Rectal smooth muscle tissue (tissue), 1 donor: ENCODE measurements at regions not wholly inside any gene's neighbourhood (a gene's known extent, or its start where the extent isn't known, plus 50 kb on each side); places are given as distances from the start of the nearest gene placed in this dataset.

Experiments used
- H3K27ac ChIP-seq: one replicate; pipeline ENCODE4 v1.7.0; 2013; ENCODE audit warnings: low read depth, low read length, inconsistent platforms
- H3K27me3 ChIP-seq: one replicate; pipeline ENCODE4 v1.7.0; 2013; ENCODE audit warnings: low read length; ENCODE audit not compliant: control insufficient read depth, insufficient read depth
- H3K36me3 ChIP-seq: one replicate; pipeline ENCODE4 v1.7.0; 2013; ENCODE audit warnings: low read length; ENCODE audit not compliant: control insufficient read depth, insufficient read depth
- H3K4me1 ChIP-seq: one replicate; pipeline ENCODE4 v1.7.0; 2013; ENCODE audit warnings: low read length; ENCODE audit not compliant: control insufficient read depth, insufficient read depth
- H3K4me3 ChIP-seq: one replicate; pipeline ENCODE4 v1.7.0; 2013; ENCODE audit warnings: low read length
- H3K9ac ChIP-seq: one replicate; pipeline ENCODE4 v1.7.0; 2013; ENCODE audit warnings: low read length

DNA sequence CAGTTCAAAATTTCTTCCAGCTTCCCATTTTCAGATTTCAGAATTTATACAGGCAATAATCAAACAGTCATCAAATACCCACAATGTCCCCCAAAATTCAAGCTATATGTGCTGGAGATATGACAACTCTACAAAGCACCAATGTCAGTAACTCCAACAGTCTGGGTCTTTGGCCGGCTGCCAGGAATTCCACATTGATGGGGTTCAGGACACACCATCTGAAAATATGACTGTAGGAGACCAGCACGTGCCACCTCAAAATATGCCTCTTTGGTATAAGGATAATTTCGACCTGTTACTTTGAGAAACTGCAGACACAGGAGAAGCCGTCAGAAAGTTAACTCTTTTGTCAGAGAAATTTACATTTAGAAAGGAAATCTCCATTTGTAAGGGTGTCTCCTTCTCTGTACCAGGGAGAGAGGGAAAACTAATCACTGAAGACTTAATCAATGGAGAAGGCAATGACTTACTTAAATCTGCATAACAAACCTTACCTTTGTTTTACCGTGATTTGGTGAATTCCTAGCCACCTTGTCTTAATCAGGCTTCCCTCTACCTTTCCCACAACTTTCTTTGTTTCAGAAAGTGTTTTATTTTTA, 594.3 kb upstream of the CDH5 start:
- Histone ChIP-seq H3K4me3 (no peak overlapping the region), H3K36me3 (no peaks in the 10 kb centered on the region), H3K9ac (no peak overlapping the region), H3K4me1 (no peaks in the 10 kb centered on the region), H3K27me3 (no peaks in the 10 kb centered on the region), H3K27ac (no peak overlapping the region)

DNA sequence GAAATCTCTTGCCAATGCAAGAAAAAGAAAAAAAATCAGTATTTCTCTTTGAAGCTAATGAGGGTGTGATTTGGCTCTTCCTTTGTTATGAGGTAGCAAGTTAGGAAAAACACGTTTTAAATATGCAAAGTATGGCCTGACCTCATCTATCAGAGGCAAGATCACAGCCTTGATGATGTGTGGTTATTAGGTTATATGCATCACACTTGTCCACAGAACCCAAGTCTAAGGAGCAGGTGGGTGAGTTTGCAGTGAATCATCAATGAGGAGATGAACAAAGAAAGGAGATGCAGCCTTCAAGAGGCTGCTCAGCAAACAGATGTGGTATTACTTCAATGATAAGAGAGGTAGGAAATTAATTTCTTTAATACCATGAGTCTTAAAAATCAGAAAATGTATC, 594.8 kb upstream of the CDH5 start:
- Histone ChIP-seq H3K27me3 (no peaks in the 10 kb centered on the region), H3K36me3 (no peaks in the 10 kb centered on the region), H3K27ac (no peak overlapping the region), H3K4me1 (no peaks in the 10 kb centered on the region), H3K4me3 (no peak overlapping the region), H3K9ac (no peak overlapping the region)

DNA sequence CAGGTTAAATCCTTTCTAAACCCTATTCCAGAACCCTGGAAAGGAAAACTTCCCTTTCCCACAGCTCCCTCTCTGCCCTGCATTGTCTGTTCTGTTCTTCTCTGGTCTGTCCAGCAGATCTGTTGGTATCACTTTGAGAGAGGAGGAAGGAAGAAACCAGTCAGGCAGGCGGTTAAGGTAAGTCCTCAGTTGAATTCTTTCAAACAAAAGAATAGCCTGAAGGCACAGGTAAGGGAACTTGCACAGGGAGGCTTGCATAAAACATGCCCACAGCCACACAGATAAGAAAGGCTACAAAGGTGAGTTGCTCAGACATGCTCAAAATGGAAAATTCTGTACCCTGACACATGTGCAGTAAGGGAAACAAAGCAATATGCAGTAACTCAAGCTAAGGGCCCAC, 595.7 kb upstream of the CDH5 start:
- Histone ChIP-seq H3K4me3 (no peak overlapping the region), H3K27ac (no peak overlapping the region), H3K9ac (no peak overlapping the region), H3K27me3 (no peaks in the 10 kb centered on the region), H3K36me3 (no peaks in the 10 kb centered on the region), H3K4me1 (no peaks in the 10 kb centered on the region)

- H3K36me3 ChIP-seq: no peaks in the 10 kb centered on the region
- H3K4me1 ChIP-seq: no peaks in the 10 kb centered on the region
- H3K27ac ChIP-seq: no peak overlapping the region
- H3K27me3 ChIP-seq: no peaks in the 10 kb centered on the region
- H3K9ac ChIP-seq: no peak overlapping the region
- no peak overlapping the region for H3K4me3 ChIP-seq
These were observed 596.6 kb upstream of the CDH5 start for GRCh38 chr16:65769776-65770438.

DNA sequence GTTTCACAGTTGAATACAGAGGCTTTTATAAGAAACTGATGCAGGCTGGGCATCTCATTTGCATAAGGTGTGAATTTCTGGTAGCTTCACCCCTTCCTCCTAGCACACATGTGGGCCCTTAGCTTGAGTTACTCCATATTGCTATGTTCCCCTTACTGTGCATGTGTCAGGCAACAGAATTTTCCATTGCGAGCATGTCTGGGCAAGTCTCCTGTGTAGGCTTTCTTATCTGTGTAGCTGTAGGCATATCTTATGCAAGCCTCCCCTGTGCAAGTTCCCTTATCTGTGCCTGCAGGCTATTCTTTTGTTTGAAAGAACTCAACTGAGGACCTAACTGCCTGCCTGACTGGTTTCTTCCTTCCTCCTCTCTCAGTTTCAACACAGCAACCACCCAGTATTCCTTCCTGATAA, 597.4 kb upstream of the CDH5 start:
- H3K27ac ChIP-seq: no peak overlapping the region
- no peak overlapping the region for H3K4me3 ChIP-seq
- no peaks in the 10 kb centered on the region for H3K36me3 ChIP-seq
- no peaks in the 10 kb centered on the region for H3K27me3 ChIP-seq
- no peaks in the 10 kb centered on the region for H3K4me1 ChIP-seq
- no peak overlapping the region for H3K9ac ChIP-seq

DNA sequence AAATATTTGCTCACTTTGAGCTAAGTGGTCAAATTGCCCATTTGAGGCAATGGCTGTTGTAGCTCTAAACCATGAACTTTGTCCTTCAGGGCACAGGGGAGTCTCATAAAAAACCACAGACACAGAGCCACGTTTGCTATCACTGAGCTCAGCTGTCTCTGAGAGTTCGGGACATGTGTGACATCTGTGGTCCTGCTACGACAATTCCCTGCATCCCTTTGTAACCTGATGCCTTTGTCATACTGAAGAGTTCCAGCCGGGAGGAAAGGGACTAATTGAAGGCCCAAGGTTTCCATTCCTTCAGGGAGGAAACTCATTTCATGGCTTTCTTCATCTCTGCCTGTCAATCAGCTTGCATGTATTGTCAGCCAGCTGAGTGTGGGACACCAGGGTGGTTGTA, 599.4 kb upstream of the CDH5 start:
- no peak overlapping the region for H3K4me3 ChIP-seq
- H3K9ac ChIP-seq: no peak overlapping the region
- no peaks in the 10 kb centered on the region for H3K36me3 ChIP-seq
- no peaks in the 10 kb centered on the region for H3K27me3 ChIP-seq
- H3K4me1 ChIP-seq: no peaks in the 10 kb centered on the region
- no peak overlapping the region for H3K27ac ChIP-seq

GRCh38 chr16:65763640-65764305, 602.7 kb upstream of the CDH5 start:
- H3K27me3 ChIP-seq: no peaks in the 10 kb centered on the region
- no peaks in the 10 kb centered on the region for H3K4me1 ChIP-seq
- H3K36me3 ChIP-seq: no peaks in the 10 kb centered on the region
- H3K9ac ChIP-seq: no peak overlapping the region
- H3K4me3 ChIP-seq: no peak overlapping the region
- H3K27ac ChIP-seq: no peak overlapping the region

- Histone ChIP-seq H3K4me3 (no peak overlapping the region), H3K27ac (no peak overlapping the region), H3K27me3 (no peaks in the 10 kb centered on the region), H3K36me3 (no peaks in the 10 kb centered on the region), H3K4me1 (no peaks in the 10 kb centered on the region), H3K9ac (no peak overlapping the region)
These were observed 605.6 kb upstream of the CDH5 start for GRCh38 chr16:65760874-65761273.

DNA sequence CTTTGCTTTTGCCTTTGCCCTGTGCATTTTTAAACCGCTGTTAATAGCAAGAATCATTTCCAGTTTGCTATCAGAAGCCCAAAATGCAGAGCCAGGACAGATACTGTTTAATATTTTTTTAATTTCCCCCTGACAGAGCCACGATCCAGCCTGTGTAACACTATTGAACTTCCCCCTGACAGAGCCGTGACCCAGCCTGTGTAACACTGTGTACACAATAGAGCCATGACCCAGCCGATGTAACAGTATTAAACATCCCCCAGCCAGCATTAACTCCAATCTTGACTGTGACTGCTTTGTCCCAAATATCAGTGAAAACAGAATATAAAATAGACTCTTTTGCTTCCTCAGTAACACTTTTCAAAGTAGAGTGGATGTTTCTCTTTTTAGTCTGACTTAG, 607.9 kb upstream of the CDH5 start:
- Histone ChIP-seq H3K36me3 (no peaks in the 10 kb centered on the region), H3K4me3 (no peak overlapping the region), H3K9ac (no peak overlapping the region), H3K4me1 (peaks cover 4% of the 10 kb centered on the region), H3K27me3 (no peaks in the 10 kb centered on the region), H3K27ac (no peak overlapping the region)

GRCh38 chr16:65757064-65757463, 609.4 kb upstream of the CDH5 start:
- Histone ChIP-seq H3K27me3 (no peaks in the 10 kb centered on the region), H3K4me3 (no peak overlapping the region)

GRCh38 chr16:65756163-65756562, 610.3 kb upstream of the CDH5 start:
- Histone ChIP-seq H3K9ac (no peak overlapping the region), H3K4me1 (peaks cover 4% of the 10 kb centered on the region), H3K27me3 (no peaks in the 10 kb centered on the region), H3K4me3 (no peak overlapping the region), H3K36me3 (no peaks in the 10 kb centered on the region), H3K27ac (no peak overlapping the region)

More at GRCh38 chr16:65757064-65757463, 609.4 kb upstream of the CDH5 start:
- H3K4me1 ChIP-seq: peaks cover 4% of the 10 kb centered on the region
- no peaks in the 10 kb centered on the region for H3K36me3 ChIP-seq
- H3K27ac ChIP-seq: no peak overlapping the region
- no peak overlapping the region for H3K9ac ChIP-seq

DNA sequence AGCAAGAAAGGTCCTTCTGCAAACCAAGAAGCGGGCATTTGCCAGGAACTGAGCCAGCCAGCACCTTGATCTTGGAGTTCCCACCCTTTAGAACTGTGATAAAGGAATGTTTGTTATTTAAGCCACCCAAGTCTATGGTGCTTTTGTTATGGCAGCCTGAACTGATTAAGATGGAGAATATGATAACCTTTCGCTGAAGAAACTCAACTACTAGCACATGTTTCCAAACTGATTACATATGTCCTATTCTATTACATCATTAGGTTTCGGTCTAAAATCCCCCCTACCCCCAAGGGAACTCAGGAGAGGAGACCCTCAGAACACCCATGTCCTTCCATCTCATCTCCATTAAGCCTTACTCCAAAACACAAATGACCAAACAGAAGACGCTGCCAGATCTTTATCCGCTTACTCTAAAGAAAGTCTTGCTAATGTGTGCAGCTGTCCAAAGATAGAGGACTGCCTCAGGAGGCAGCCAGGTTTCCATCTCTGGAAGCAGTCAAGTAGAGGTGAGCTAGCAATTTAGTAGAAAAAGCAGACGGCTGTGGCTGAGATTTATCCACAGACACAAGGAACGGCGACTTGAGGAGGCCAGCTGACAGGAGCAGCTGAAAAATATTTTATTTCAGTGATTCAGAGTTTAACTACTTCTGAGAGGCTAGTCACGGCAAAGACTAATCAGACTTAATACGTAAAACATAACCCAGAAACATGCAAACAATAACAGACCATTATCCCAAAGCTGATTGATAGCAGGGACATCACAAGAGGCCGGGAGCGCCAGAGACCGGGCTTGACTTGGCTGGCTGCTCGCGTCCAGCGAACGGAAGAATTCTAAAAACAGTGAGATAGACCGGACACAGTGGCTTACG, 611.4 kb upstream of the CDH5 start:
- H3K4me3 ChIP-seq: no peak overlapping the region
- H3K27ac ChIP-seq: no peak overlapping the region
- no peak overlapping the region for H3K9ac ChIP-seq
- no peaks in the 10 kb centered on the region for H3K36me3 ChIP-seq
- H3K4me1 ChIP-seq: peaks cover 4% of the 10 kb centered on the region
- no peaks in the 10 kb centered on the region for H3K27me3 ChIP-seq
